Endothelial cell of umbilical vein (primary cell): ENCODE measurements at regions not wholly inside any gene's neighbourhood (a gene's known extent, or its start where the extent isn't known, plus 50 kb on each side); places are given as distances from the start of the nearest gene placed in this dataset.

Experiments
- BruUV-seq: library from RNA; stranded (reverse); fragments of 400-500 nt; replicated peaks from 2 replicates; lab custom pipeline; 2021; lab: Mats Ljungman, UMichigan
- CTCF ChIA-PET: fragments of 300-600, 350-600 bp; sonication (Branson Sonifier 250); formaldehyde crosslinking; loops from one replicate; lab custom pipeline; 2021; ENCODE audit warnings: antibody characterized with exemption, inconsistent platforms; lab: Charles Lee
- POLR2A ChIA-PET: fragments of 300-600, 350-600 bp; sonication (Branson Sonifier 250); formaldehyde crosslinking; loops from one replicate; lab custom pipeline; 2021; ENCODE audit warnings: antibody characterized with exemption, inconsistent platforms; lab: Charles Lee
- DNase-seq: peaks from one replicate; pipeline ENCODE4 v3.0.0-alpha.2; 2011; ENCODE audit warnings: low read depth, low spot score
- FAIRE-seq: peaks from 2 replicates; lab custom pipeline; 2011; peaks lifted over from hg19 to GRCh38; lab: Jason Lieb, UNC
- H2AFZ ChIP-seq: 2 replicates; pipeline ENCODE4 v1.6.0; 2012; ENCODE audit warnings: low read depth, low read length, control low read depth, inconsistent platforms
- H3K27ac ChIP-seq: 2 replicates; pipeline ENCODE4 v1.5.1; 2011; ENCODE audit warnings: low read depth, mild to moderate bottlenecking, control low read depth, low read length, moderate library complexity; ENCODE audit not compliant: insufficient read depth
- H3K27me3 ChIP-seq, 2 experiments: 2 replicates each; pipeline versions ENCODE4 v1.6.0 to v1.6.1; 2011; ENCODE audit warnings: low read length in 2 of 2, mixed read lengths in 1 of 2; ENCODE audit not compliant: control insufficient read depth in 2 of 2, insufficient read depth in 2 of 2
- H3K36me3 ChIP-seq, 2 experiments: 2 replicates in 1 of 2; 3 replicates in 1 of 2; pipeline ENCODE4 v1.5.1; 2011; ENCODE audit warnings: low read length in 2 of 2, mild to moderate bottlenecking in 1 of 2, moderate library complexity in 1 of 2; ENCODE audit not compliant: control insufficient read depth in 2 of 2, insufficient read depth in 2 of 2; ENCODE audit errors: extremely low read depth in 1 of 2
- H3K4me1 ChIP-seq: 3 replicates; pipeline ENCODE4 v1.5.1; 2011; ENCODE audit warnings: mild to moderate bottlenecking, low read length; ENCODE audit not compliant: control insufficient read depth, insufficient read depth; ENCODE audit errors: extremely low read depth
- H3K4me2 ChIP-seq: 2 replicates; pipeline ENCODE4 v1.6.1; 2011; ENCODE audit warnings: low read length, control low read depth, mixed read lengths; ENCODE audit not compliant: insufficient read depth
- H3K4me3 ChIP-seq, 3 experiments: fragments of 200-600 bp in 1 of 3; sonication (generic), shearing (Covaris generic) in 1 of 3; replicated peaks in 1 of 3; 2 replicates each; pipeline ENCODE4 v1.5.1; 2011 to 2016; ENCODE audit warnings: control low read depth in 3 of 3, low read length in 3 of 3, mild to moderate bottlenecking in 2 of 3, inconsistent platforms in 1 of 3, low read depth in 1 of 3, moderate library complexity in 1 of 3; ENCODE audit not compliant: insufficient read depth in 1 of 3
- H3K79me2 ChIP-seq: 2 replicates; pipeline ENCODE4 v1.6.0; 2012; ENCODE audit warnings: low read length, inconsistent platforms; ENCODE audit not compliant: control insufficient read depth, insufficient read depth
- H3K9ac ChIP-seq: replicated peaks from 2 replicates; pipeline ENCODE3; 2011; ENCODE audit warnings: low read length, control low read depth; ENCODE audit not compliant: insufficient read depth; ENCODE audit errors: extremely low read depth
- H3K9me1 ChIP-seq: replicated peaks from 3 replicates; pipeline ENCODE4 v1.6.0; 2011; ENCODE audit warnings: mild to moderate bottlenecking, low read length; ENCODE audit not compliant: control insufficient read depth, insufficient read depth; ENCODE audit errors: extremely low read depth
- H3K9me3 ChIP-seq: replicated peaks from 2 replicates; pipeline ENCODE4 v1.5.1; 2012; ENCODE audit warnings: low read length, inconsistent platforms; ENCODE audit not compliant: control insufficient read depth, insufficient read depth
- H4K20me1 ChIP-seq: replicated peaks from 2 replicates; pipeline ENCODE3; 2011; ENCODE audit warnings: mild to moderate bottlenecking, low read length; ENCODE audit not compliant: control insufficient read depth, insufficient read depth; ENCODE audit errors: extremely low read depth
- CTCF ChIP-seq, 2 donors: IDR thresholded peaks; 1 replicate in 1 of 2; 2 replicates in 1 of 2; pipeline ENCODE4 v1.5.1; 2011; ENCODE audit warnings: low read length in 2 of 2, mild to moderate bottlenecking in 2 of 2, moderate library complexity in 2 of 2, control low read depth in 1 of 2, inconsistent platforms in 1 of 2, low read depth in 1 of 2; ENCODE audit not compliant: insufficient read depth in 1 of 2; ENCODE audit errors: extremely low read depth in 1 of 2
- EZH2 ChIP-seq: IDR thresholded peaks from 2 replicates; pipeline ENCODE4 v1.6.1; 2012; ENCODE audit warnings: borderline replicate concordance, low read depth, mild to moderate bottlenecking, moderate library complexity, low read length, inconsistent platforms; ENCODE audit not compliant: severe bottlenecking
- FOS ChIP-seq: IDR thresholded peaks from 2 replicates; pipeline ENCODE4 v1.6.1; 2011; ENCODE audit warnings: mild to moderate bottlenecking, low read length, moderate library complexity, borderline replicate concordance; ENCODE audit not compliant: insufficient read depth
- GATA2 ChIP-seq: IDR thresholded peaks from 2 replicates; pipeline ENCODE4 v1.7.0; 2011; ENCODE audit warnings: low read depth, mild to moderate bottlenecking, moderate library complexity, mixed read lengths, low read length; ENCODE audit not compliant: insufficient read length, insufficient read depth
- JUN ChIP-seq: IDR thresholded peaks from 2 replicates; pipeline ENCODE4 v1.6.1; 2011; ENCODE audit warnings: borderline replicate concordance, low read depth; ENCODE audit not compliant: insufficient read length, insufficient read depth
- MYC ChIP-seq: IDR thresholded peaks from one replicate; pipeline ENCODE4 v1.6.1; 2011; ENCODE audit warnings: mild to moderate bottlenecking, low read depth, low read length
- POLR2A ChIP-seq: IDR thresholded peaks from 2 replicates; pipeline ENCODE4 v1.6.1; 2012; ENCODE audit warnings: low read depth, mild to moderate bottlenecking, control low read depth, low read length
- POLR2AphosphoS5 ChIP-seq: IDR thresholded peaks from 2 replicates; pipeline ENCODE4 v1.6.1; 2012; ENCODE audit warnings: low read depth, mild to moderate bottlenecking, control low read depth, low read length, moderate library complexity; ENCODE audit not compliant: insufficient read depth
- dilution Hi-C: fragments of 300-500 bp; cut with MboI; formaldehyde crosslinking; loops from one replicate; pipeline ENCODE4 v1.15.0; 2019; ENCODE audit warnings: low sequenced_read_pairs; ENCODE audit not compliant: extremely low pct_ligation_motif_present
- intact Hi-C: fragments of 100-400 bp; cut with micrococcal nuclease; formaldehyde crosslinking; loops from one replicate; pipeline ENCODE4 v1.10.0; 2022
- TF ChIP-seq, protein P1 (sequence below): IDR thresholded peaks from 2 replicates; pipeline ENCODE4 v1.6.1; 2011; ENCODE audit not compliant: insufficient read depth, insufficient read length

DNA sequence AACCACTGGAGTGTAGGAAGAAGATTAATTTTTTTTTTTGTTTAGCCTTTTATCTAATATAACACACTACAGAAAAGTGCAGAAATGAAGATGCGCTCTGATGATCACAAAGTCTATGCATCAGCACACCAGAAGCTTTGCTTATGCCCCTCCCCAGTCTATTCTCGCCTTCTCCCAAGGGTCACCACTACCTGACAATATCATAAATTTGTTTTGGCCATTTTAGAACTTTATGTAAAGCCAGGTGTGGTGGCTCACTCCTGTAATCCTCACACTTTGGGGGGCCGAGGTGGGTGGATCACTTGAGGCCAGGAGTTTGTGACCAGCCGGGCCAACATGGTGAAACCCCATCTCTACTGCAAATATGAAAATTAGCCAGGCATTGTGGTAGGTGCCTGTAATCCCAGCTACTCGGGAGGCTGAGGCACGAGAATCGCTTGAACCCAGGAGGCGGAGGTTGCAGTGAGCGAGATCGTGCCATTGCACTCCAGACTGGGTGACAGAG lies 231.3 kb downstream of the FOXD2 start:
- DNase-seq: no peak
- Histone ChIP-seq H3K36me3 (no peaks in the 10 kb centered on the region), H3K4me2 (no peak overlapping the region), H3K9ac (no peak overlapping the region), H3K4me3 (no peak overlapping the region), H2AFZ (no peak overlapping the region), H3K79me2 (no peaks in the 10 kb centered on the region), H4K20me1 (no peaks in the 10 kb centered on the region), H3K27ac (no peak overlapping the region), H3K9me1 (no peaks in the 10 kb centered on the region), H3K4me1 (no peaks in the 10 kb centered on the region), H3K9me3 (no peaks in the 10 kb centered on the region), H3K27me3 (peaks cover 0 to 3% of the 10 kb centered on the region in 2 experiments)
- FAIRE-seq: no peak
- no TSS peak for BruUV-seq
- ChIA-PET POLR2A (no interaction called here), CTCF (no interaction called here)
- intact Hi-C loops: no loop called here
- no peak for TF ChIP-seq GATA2
- TF ChIP-seq EZH2: no peak
- no peak for TF ChIP-seq JUN
- no peak for TF ChIP-seq MYC
- no peak for TF ChIP-seq CTCF (IDR thresholded peaks at IDR 0.05; ENCODE audit: extremely low read depth in 1 of 2, insufficient read depth in 1 of 2, low read depth in 1 of 2, low read length in 2 of 2)
- no peak for TF ChIP-seq POLR2AphosphoS5
- TF ChIP-seq FOS: no peak
- TF ChIP-seq POLR2A: no peak
- TF ChIP-seq, protein P1, sequence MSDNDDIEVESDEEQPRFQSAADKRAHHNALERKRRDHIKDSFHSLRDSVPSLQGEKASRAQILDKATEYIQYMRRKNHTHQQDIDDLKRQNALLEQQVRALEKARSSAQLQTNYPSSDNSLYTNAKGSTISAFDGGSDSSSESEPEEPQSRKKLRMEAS: no peak
- dilution Hi-C loops: no loop called here
